MV-4-11 (cell line): ENCODE measurements at regions not wholly inside any gene's neighbourhood (a gene's known extent, or its start where the extent isn't known, plus 50 kb on each side); places are given as distances from the start of the nearest gene placed in this dataset.
"Not testable (repeated sequence)": the region's sequence is repeated elsewhere in the genome, so short reads cannot be mapped to it uniquely, and the experiment has no call there.

Experiments used
- DNase-seq: peaks from one replicate; lab custom pipeline; 2025; lab: John Stamatoyannopoulos, UW

DNA sequence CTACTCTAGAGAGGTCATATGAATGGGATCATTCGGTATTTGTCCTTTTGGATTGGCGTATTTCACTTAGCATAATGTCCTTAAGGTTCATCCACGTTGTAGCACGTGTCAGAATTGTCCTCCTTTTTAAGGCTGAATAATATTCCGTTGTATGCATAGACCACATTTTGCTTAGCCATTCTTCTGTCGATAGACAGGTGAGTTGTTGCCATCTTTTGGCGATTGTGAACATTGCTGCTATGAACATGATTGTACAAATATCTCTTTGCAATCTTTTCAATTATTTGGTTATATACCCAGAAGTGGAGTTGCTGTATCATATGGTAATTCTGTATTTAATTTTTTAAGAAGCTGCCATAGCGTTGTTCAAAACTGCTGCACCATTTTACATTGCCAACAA lies 52.4 kb upstream of the GOLGA8J start:
- DNase-seq, result no peak

DNA sequence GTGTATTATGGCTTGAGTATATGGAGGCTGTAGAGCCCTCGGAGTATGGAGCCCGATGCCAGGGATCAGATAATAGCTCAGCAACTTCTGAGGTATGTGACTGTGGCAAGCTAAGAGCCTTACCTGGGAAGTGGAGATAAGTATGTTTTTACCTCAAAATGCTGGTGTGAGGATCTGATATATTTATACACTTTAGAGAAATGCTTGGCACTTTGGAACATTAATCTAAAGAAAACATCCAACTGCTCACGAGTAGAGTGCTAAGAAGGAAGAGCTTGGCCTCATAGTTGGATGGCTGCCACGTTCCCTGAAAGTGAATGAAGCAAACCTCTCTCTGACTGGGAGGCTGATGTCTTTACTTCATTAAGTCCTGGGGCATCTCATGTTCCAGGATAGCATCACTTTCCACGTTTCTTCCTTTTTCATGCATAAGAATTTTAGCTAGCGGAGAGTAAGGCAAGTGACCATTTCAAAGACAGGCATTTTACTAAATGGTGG lies 58.9 kb upstream of the GOLGA8J start:
- no peak for DNase-seq

DNA sequence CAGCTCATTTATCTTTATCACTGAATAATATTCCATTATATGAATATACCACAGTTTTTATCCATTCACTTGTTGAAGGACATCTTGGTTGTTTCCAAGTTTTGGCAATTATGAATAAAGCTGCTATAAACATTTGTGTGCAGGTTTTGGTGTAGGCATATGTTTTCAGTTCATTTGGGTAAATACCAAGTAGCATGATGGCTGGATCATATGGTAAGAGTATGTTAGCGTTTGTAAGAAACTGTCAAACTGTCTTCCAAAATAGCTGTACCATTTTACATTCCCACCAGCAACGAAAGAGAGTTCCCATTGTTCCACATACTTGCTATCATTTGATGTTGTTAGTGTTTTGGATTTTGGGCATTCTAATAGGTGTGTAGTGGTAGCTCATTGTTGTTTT lies 72.0 kb upstream of the GOLGA8J start:
- DNase-seq, result no peak

DNA sequence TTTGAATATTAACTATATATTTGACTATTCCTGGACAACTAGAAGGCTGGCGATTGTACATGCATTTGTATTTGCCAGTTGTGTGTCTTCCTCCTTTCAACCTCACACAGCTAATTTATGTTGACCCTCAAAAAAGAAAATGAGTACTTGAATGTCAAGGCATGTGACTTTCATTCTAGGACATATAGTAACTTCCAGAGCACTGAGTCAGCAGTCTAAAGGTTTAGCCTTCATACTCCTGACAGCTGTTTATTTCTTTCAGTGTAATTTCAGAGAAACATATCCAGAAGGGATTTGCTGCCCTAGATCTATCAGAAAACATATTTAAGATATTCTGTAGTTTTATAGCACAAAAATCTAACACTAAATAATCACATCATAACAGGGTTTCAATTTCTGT lies 74.6 kb upstream of the GOLGA8J start:
- no peak for DNase-seq

DNA sequence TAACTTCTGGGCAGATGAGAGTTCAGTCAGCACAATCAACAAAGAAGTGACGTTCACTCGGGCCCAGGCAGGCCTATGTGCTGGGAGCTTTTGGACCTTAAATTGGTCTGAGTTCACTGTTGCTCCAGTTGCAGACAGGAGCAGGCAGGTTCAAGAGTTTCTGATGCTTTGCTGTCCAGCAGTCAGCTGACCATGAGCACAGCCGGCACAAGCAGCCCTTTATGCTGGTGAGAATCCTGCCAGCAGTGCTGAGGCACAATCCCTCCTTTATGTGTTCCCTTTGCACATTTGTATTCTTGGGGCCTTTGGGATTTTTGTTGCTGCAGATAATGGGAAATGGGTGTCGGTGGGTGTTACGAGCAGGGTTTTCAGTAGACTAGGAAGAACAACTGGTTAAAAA lies 81.2 kb upstream of the GOLGA8J start:
- DNase-seq, result no peak

DNA sequence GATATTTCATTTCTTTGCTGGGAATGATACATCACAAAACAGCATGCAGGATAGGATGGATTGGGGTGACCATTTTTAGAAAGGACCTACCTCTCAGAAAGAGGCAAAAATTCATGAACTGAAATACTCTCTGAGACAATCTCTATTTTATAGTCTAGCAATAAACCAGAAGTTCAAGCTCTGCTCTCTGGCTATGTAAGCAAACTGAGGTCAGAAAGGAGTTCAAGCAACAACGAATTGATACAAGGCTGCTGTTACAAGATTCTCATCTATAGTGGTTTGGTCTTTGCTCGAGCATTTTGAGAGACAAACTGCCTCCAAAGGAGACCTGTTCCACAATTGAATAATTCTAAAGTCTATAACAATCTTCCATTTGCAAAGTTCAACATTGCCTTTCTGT lies 84.7 kb upstream of the GOLGA8J start:
- no peak for DNase-seq

DNA sequence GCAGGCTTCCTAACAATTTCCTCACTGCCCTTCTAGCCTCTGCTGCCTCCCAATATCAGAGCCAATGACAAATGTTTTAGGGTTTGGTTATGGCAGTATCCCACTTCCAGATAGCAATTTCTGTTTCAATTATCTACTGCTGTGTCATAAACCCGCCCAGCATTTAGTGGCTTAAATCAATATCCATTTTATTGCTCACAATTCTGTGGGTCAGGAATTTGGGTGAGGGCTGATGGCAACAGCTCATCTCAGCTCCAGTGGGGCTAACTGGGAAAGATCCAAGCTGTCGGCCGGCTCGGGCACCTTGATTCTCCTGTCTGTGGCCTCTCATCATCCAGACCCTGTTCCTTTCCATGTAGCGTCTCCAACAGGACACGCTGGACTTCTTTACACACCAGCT lies 85.3 kb upstream of the GOLGA8J start:
- DNase-seq, result no peak

DNA sequence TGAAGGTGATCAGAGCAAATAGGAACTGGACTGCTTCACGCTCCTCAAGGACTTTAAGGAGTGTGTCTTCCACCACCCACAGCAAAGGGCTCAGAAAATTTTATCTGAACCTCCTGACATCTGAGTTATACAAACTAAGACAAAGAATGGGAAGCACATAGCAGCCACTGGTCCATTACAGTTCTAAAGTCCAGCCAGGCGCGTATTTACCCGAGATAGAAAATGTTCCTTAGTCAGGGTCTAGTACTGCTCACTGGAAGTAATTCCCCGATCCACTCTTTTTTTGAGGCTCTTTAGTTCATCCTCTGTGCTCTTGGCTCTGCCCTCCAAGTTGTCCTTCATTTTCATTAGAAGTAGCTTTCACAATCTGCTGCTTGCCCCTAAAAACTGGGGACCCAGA lies 88.5 kb upstream of the GOLGA8J start:
- DNase-seq, result no peak

DNA sequence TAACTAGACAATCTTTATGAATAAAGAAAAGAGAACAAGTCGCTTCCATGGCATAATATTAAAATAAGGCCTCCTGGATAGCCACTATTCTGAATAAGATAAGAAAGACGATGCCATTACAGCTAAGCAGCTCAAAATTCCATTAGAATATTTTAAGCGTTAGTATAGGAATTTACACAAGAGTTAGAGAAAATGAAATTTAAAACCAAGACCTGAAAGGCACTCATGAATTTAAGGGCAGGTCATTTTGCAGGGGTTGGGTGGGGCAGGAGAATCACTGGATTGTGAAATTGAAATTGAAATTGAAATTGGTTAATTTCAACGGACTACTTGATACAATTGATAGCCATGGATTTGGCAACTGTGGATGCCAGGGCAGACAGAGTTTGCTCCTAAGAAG lies 91.8 kb upstream of the GOLGA8J start:
- DNase-seq, result no peak

DNA sequence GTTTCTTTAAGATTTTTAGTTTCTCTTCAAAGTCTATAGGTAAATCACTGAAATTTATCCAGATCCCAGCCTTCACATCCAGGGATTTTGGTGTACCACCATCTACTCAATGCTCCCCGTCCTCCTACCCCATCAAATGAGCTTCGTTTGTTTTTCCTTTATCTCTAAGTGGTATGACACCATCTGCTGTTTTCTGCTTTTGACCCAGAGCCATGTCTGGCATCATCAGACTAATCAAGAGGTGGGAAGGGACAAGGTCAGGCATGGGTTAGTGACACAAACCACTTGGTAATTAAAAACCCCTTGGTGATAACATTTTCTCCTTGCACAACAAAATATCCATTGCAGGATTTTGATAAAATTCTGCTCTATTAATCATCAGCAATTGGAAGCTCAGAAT lies 92.7 kb upstream of the GOLGA8J start:
- no peak for DNase-seq

DNA sequence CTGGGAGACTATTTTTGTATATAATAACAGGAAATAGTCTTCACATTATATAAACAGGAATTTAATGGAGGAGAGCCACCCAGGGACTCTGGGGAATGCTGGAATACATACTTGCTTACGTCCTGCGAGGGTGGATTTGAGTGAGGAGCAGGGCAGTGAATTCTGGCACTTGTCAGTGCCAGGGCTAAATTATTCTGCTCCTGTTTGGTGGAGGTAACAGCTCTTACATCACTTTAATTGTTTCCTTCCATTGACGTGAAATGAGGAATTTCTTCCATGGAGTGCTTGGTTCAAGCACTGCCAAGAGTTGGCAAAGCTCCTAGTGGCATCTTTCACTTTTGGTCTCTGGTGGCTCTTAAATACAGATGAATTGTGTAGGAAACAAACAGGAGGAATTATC lies 94.1 kb upstream of the GOLGA8J start:
- DNase-seq, result no peak

DNA sequence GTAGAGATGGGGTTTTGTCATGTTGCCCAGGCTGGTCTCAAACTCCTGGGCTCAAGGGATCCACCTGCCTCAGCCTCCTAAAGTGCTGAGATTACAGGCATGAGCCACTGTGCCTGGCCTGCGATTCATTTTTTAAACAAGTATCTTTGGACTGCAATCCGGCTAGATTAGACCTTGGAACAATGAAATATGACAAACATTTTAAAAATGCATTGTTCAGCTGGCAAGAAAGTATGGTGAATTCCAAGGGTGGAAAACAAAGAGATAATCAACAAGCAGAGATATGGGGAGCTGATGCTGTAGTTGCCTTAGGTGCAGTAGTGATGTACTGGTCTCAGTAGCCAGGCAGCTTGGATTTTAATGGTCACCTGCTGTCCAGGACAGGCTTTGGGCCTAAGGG lies 95.8 kb upstream of the GOLGA8J start:
- no peak for DNase-seq

DNA sequence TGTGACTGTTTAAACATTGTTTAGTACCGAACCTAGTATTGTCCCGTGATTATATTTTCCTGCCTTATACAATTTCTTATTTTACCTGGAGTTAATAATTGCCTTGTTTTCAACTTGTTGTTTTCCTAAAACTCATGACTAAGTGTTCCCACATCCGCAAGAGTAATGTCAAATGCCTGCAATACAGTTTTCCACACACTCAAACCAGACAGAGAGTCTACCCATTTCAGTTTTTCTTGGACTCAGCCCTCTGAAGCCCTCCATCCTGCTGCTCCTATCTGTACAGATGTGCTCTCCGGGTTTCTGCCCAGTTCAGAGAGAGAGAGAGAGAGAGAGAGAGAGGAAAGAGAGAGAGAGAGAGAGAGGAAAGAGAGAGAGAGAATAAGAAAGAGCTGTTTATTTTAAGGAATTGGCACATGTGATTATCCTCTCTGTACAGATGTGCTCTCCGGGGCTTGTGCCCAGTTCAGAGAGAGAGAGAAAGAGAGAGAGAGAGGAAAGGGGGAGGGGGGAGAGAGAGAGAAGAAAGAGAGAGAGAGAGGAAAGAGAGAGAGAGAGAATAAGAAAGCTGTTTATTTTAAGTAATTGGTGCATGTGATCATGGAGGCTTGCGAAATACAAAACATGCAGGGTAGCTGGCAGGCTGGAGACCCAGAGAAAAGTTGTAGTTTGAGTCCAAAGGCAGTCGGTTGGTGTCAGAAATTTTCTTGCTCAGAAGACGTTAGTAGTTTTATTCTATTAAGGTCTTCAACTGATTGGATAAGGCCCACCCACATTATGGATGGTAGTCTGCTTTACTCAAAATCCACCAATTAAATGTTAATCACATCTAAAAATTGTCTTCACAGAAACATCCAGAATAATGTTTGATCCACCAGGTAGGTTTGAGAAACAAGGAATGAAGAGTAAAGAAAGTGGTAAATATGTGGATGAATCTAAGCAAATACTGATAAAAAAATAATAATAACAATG lies 104.1 kb upstream of the GOLGA8J start:
- DNase-seq, result no peak

DNA sequence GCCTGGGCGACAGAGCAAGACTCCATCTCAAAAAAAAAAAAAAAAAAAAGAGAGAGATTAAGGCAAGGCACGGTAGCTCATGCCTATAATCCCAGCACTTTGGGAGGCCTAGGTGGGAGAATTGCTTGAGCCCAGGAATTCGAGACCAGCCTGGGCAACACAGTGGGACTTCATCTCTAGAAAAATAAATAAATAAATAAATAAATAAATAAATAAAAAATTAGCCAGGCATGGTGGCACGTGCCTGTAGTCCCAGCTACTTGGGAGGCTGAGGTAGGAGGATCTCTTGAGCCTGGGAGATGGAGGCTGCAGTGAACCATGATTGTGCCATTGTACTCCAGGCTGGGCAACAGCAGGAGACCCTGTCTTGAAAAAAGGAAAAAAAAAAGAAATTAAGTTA lies 108.7 kb upstream of the GOLGA8J start:
- DNase-seq, result not testable (repeated sequence)

DNA sequence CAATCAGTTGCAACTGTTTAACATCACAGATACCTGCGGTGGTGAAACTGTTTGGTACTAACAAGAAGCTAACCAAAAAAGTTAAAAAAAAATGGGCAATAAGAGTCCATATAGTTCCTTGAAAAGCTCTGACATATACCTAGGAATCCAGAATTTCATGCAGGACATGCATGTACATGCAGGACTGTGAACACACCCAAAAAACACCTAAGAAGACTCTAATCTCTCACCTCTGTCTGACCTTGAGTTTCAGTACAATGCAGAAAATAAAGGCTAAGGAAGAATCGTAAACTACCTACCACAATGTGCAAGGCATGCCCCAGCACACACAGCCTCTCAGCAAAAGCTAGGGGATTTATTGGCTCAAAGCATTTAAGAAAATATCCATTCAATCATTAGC lies 110.7 kb upstream of the GOLGA8J start:
- DNase-seq, result no peak

DNA sequence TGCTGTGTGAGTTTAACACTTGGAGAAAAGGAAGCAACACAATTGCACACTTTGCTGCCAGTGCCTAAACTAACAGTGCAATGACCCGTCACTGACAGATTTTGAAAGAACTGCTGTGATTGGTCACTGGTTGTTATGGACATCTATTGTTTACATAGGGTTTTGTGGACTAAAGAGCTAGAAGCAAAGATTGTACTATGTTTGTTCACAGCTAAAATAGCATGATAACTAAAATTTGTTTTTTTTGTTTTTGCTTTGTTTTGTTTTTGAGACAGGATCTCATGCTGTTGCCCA lies 112.4 kb upstream of the GOLGA8J start:
- DNase-seq, result no peak

DNA sequence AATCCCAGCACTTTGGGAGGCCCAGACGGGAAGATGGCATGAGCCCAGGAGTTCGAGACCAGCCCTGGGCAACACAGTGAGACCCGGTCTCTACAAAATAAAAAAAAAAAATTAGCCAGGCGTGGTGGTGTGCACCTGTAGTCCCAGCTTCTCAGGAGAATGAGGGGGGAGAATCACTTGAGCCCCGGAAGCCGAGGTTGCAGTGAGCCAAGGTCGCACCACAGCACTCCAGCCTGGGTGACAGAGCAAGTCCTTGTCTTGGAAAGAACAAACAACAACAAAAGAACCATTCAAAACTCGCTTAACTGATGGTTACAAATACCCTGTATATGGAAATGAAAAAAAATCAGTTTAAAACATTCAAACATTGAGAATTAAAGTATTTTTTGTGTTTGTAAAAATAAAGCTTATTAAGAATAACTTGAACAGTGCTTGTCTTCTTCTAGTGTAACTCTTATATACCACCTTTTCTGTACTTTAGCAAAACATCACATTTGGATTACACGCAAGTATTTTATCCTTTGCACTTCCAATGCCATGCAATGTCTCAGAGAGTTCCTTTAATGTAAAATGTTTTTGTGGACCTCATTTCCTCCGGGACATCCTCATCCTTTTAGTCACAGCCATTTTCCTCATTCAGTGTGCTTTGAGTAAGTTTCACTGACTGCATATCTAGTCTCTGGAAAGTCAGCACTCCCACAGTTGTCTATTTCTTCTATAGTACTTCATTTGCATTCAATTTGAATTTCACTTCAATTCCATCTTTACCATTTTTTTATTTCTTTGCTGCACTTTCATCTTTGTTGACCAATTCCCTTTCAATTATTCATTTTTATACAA lies 113.0 kb upstream of the GOLGA8J start:
- no peak for DNase-seq

DNA sequence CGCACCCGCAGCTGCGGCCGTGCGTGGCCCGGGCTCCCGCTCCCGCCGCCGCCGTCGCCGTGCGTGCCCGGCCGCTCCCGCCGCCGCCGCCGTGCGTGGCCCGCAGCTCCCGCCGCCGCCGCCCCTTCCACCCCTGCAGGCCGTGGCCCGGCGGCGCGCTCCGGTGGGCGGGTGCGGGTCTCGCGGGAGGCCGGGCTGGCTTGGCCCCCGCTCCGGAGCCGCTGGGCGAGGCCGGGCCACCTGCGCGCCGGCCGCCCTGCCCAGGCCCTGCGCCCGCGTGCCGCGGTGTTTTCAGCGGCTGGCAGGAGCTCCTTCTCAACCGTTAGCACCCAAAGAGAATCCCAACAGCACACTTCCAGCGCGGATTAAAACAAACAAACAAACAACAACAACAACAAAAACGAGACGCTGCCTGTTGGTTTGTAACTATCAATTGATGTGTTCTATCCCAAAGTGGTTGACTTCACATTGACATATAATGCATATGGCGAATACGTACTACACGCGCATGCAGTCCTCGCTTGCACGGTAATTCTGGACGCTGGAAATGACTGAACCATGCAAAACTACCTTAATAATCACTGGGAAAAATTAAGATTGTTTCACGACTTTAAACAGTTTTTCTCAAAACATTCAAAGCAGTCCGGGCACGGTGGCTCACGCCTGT lies 113.7 kb upstream of the GOLGA8J start:
- DNase-seq, result no peak

DNA sequence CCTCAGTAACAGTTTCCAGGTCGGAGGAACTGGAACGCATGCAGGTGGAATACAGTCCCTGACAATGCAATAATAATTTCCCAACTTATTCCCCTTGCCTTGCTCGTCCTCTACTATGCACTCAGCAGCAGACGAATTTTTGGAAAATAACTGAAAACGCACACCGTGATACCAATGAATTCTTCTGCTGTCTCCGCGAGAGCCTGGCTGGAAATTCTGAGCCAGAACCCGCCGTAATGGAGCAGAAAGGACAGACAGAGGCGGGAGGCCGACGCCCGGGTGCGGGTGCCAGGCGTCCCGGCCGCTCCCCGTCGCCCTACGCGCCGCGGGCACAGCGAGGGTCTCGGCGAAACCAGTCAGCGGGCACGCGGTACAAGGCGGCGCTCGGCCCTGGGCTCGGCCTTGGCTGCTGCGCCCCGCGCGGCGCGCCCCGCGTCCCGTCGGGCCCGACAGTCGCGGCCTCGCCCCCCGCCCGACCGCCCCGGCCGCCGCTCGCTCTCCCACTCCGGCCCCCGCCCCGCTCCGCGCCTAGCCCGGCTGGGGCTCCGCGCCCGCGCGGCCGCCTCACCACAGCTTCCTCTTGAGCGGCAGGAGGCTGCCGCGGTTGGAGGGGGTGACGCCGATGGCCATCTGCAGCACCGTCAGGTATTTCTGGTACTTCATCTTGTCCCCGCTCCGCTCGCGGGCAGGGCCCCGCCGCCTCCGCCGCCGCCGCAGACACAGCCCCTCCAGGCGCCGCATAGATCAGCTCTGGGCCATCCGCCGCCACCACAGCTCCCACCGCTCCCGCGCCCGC lies 114.5 kb upstream of the GOLGA8J start:
- DNase-seq, result no peak

DNA sequence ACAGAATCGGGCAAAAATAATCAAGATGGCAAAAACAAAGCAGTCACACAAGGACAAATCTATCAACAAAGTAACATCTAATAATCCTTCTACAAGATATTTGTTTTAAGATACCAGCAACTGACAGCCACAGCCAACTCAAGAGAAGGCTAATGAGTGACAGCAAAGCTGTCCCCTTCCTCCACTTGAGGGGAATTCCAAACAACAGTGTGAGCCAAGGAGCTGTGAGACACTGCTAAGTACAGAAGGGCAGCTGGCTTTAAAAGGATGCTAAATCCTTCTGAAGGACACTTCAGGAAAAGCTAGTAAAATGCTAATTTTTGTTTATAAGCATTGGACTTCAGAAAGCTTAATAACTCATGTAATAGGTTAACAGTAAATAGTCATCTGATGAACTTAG lies 120.3 kb upstream of the GOLGA8J start:
- DNase-seq, result no peak

DNA sequence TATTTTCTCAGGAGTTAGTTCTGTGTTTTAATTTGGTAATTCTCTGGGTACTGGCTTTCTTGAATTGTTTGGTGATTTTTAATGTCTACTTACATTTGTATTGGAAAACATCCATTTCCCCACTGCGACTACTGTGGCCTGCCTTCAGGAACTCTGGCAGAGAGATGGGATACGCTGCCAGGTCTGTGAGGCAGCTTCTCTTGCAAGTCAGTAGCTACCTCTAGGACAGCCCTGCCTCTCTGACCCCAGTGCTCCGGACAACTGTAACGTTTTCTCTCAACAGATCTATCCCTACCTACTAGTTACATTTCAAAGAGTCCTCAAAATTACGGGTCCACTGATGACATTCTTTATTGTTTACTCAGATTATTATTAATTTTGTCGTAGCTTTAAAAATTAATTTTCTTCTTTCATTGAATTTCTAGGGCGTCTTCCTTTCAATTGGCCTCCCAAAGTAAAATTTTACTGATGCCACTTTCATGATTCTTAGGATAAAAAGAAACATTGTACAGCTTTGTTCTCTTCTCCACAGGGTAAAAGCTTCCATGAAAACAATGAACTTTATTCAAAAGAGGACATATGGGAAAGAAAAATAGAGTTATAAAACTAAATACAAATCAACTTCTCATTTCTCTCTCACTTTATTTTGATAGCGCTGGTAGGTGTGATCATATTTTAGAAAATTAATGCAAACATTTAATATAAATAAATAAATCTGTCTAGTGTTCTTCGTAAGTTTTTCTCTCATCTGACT lies 123.2 kb upstream of the GOLGA8J start:
- no peak for DNase-seq
